ENCODE measurements at regions not wholly inside any gene's neighbourhood (a gene's known extent, or its start where the extent isn't known, plus 50 kb on each side); places are given as distances from the start of the nearest gene placed in this dataset.
"Not testable (repeated sequence)": the region's sequence is repeated elsewhere in the genome, so short reads cannot be mapped to it uniquely, and the experiment has no call there.

DNA sequence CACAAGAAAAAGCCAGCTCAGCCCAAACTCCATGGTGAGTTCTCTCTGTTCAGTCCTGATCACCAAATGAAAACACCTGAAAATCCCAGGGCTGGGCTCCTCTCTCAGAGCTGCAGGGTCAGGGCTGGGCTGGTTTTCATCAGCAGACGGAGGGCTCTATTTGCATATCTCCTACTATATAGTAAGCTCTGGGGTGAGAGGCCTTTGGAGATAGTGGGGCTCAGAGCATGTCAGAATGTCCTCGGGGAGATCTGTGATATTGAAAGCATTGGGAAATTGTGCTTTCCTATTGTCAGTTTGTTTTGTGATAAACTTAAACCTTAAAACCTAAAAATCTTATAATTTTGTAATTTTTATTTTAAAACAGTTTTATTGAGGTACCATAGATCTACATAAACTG is 742.6 kb downstream of the TMEM121 start:
- DNase-seq (ENCODE audit: low read depth): no peak
- TF ChIP-seq CTCF (conservative IDR thresholded peaks at IDR 0.05; ENCODE audit: low read depth, low read length): no peak
- no peak overlapping the region for H3K4me3 ChIP-seq (ENCODE audit: low read depth, low read length)

- H3K4me3 ChIP-seq (ENCODE audit: low read depth, low read length): no peak overlapping the region
- no peak for TF ChIP-seq CTCF (conservative IDR thresholded peaks at IDR 0.05; ENCODE audit: low read depth, low read length)
- DNase-seq (ENCODE audit: low read depth): no peak
Observed at GRCh38 chr14:106269451-106270204, 743.2 kb downstream of the TMEM121 start.

DNA sequence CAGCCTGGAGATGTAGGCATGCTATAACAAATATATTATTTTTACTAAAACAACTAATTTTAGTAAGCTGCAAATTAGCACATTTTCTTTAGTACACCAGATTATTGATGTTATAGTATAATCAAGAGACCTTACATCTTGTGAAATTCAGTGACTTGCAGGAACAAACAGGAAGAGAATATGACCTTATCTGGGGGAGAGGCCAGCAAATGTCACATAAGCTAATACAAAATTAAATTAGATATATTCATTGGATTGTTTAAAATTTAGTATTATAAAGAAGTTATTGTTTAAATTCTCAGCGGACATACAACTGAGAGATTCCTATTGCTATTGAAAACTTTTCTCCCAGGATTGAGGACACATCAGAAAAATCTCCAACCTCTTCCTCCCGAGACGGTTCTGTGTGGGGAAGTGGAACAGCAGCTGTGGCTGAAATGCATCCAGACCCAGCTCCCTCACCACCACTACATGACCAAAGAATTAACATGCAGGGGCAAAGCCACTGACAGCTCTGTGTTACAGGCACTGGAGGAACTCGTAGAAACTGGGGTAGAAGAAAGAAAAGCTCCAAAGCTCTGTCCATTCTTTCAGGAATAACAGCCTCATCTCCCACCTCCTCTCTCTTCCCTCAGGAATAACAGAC is 744.2 kb downstream of the TMEM121 start:
- DNase-seq (ENCODE audit: low read depth); H3K4me3 ChIP-seq (ENCODE audit: low read depth, low read length): not testable (repeated sequence)

GRCh38 chr14:106276326-106277267 is 750.2 kb downstream of the TMEM121 start:
- no peak for DNase-seq (ENCODE audit: low read depth)
- TF ChIP-seq CTCF (conservative IDR thresholded peaks at IDR 0.05; ENCODE audit: low read depth, low read length): no peak
- H3K4me3 ChIP-seq (ENCODE audit: low read depth, low read length): no peak overlapping the region

DNA sequence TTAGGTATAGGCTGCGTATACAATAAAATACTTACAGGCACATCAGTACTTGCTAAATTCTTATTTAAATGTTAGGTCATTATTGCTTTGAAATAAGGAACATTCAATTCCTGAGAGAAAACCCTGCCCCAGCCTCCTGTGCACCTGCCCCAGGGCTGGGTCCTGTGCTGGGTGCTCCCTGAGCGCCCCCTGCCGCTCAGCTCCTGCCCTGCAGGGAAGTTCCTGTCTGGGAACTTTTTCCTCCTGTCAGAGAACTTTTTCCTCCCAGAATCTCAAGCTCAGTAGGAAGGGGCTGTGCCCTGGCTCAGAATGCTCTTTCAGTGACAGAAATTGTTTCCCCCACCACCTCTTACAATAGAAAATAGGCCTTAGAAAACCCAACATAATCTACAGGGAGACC is 751.1 kb downstream of the TMEM121 start:
- no peak for DNase-seq (ENCODE audit: low read depth)
- TF ChIP-seq CTCF (conservative IDR thresholded peaks at IDR 0.05; ENCODE audit: low read depth, low read length): peak; percentile 57
- no peak overlapping the region for H3K4me3 ChIP-seq (ENCODE audit: low read depth, low read length)

GRCh38 chr14:106280876-106281275 is 754.5 kb downstream of the TMEM121 start:
- DNase-seq (ENCODE audit: low read depth): no peak
- H3K4me3 ChIP-seq (ENCODE audit: low read depth, low read length): no peak overlapping the region
- TF ChIP-seq CTCF (conservative IDR thresholded peaks at IDR 0.05; ENCODE audit: low read depth, low read length): no peak

DNA sequence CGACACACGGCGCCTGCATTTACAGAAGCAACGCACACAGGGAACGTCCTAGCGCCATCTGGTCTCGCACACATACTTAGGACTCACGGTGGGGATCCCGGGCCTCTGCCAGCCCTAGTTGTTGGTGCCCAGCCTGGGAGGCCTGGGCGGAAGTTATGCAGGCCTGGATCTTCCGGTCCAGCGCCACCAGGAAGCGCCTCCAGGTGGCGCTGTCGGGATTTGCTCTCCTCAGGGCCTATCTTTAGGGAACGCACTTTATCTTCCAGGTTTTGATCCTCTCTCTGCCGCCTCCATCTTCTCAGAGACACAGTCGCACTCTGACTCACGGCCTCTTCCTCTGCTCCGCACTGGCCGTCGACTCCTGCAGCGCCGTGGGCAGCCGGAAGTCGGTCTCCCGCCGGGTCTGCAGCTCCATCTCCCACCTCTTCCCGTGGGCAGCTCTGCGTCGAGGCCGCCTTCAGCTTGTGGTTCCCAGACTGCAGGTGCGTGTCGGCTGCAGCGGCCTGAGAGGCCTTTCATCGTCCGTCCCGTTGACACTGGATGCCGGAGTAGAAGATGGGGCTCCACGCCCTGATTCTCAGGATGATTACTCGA is 760.4 kb downstream of the TMEM121 start:
- no peak overlapping the region for H3K4me3 ChIP-seq (ENCODE audit: low read depth, low read length)
- DNase-seq (ENCODE audit: low read depth): no peak
- no peak for TF ChIP-seq CTCF (conservative IDR thresholded peaks at IDR 0.05; ENCODE audit: low read depth, low read length)
